ENCODE measurements at regions not wholly inside any gene's neighbourhood (a gene's known extent, or its start where the extent isn't known, plus 50 kb on each side); places are given as distances from the start of the nearest gene placed in this dataset.
A peak's percentile ranks its signal among the peaks of the same experiment; 100 is the strongest.

DNA sequence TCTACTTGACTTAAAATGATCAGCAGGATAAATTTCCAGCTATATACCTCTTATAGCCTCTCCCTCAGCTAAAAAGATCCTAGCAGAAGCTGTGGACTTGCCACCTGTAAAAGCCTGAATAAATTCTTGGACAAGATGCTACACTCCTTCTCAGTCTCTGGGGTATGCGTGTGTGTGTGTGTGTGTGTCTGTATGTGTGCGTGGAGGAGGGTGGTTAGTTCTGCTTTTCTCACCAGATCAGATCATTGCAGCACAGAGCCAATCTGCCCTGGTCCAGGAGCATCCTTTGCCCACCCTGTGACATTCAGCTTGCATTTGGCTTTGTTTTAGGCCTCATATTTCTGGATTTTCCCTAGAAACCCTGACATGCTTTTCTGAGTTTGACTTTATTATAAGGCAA is 438.3 kb downstream of the RFC3 start:
- peak; percentile 13 for DNase-seq

DNA sequence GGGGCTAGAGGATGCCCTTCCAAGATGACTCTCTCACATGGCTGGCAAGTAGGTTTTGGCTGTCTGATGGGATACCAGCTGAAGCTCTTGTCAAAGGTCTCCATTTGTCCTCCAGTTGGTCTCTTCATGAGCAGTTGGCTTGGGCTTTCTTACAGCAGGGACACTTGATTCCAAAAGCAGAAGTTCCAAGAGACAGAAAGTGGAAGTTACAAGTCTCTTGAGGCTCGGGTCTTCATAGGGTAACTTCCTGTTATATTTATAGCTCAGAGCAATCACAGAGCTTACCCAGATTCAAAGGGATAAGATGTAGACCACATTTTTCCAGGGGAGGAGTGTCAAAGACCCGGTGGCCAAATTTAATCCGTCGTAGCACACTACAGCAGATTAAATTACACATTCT is 440.0 kb downstream of the RFC3 start:
- DNase-seq: peak; percentile 75

DNA sequence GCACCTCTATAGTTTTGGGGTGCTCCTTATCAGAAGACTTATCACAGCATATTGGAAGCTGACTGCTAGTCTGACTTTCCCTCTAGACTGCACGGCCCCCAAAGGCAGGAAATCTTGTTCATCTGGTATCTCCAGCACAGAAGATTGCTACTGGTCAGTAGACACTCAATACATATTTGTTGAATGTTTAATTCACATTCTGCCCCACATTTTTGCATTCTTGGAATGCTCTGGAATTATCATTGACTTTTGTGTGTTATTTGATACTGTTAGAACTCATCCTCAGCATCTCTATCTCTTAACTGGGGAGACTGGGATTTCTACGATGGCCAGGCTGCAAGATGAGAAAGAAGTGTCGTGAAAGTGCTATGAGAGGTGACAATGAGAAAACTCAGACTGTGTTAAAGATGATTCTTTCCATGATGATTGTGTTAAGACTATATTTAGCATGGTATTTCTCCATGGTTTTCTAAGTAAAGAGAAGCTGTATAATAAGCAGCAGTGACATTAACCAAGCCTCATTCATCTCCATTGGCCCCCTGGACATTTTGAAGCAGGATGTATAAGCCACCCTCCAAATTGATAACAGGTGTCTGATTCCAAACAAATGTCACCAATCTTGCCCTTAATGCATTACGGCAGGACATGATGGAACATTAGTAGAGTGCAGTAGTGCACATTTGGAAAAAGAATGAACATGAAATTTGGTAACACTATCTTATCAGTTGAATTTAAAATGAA is 440.9 kb downstream of the RFC3 start:
- DNase-seq: no peak

DNA sequence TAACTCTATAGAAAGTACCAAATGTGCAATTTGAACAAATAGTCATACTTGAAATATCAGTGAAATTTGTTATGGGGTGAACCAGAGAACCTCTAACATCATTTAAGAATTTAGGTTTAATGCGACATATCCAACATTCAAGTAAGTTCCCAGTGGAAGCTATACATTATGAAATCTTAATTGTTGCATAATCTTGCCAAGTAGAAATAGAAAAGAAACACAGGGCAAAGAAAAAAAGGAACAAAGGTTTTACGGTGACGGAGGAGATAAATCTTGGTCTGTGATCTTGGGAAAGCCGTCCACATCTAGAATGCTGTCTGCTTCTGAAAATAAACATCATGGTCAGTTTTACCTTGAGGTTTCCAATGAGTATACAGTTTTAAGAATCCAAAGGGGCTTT is 445.7 kb downstream of the RFC3 start:
- DNase-seq: peak; percentile 32

DNA sequence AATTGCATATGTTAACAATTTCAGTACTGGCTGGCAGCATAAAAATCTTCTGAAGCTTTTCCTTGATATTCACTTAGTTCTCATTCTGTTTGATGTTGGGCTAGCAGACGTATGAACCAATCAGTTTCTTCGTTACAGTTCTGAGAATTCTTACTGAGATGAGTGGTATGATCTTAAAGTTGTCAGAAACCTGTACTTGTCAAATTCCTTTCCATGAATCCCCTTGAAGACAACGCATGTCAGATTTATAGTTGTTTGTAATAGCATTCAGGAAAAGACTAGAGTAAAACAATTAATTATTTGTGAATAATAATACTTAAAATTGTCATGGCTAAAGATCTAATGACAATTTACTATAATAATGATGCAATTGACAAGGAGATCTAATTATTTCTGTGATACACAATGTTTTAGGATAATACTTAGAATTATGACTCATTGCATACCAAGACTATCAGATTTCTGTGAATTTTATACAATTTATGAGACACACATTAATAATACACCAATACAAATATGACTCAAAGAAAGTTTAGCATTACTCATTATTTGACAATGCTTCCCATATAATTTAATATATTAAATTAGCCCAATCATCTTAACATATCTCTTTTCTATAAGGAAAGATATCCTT is 447.2 kb downstream of the RFC3 start:
- DNase-seq: no peak

DNA sequence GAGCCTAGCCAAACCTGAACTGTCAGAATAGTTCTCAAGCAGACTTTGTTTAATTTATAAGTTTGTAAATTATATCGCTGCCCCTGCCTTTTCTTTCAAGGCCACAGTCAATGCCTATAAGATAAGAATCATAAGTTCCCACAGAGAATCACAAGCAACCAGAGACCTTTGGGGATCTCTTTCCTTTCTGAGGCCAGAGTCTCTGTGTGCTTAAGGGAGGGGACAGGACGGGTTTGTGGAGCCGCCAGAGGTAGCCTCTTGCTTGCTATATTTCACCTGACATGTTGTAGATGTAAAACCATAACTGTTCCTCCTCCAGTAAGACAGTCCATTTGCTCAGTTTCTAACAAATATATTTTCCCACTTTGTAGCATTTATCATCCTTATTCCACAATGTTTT is 458.8 kb downstream of the RFC3 start:
- no peak for DNase-seq

DNA sequence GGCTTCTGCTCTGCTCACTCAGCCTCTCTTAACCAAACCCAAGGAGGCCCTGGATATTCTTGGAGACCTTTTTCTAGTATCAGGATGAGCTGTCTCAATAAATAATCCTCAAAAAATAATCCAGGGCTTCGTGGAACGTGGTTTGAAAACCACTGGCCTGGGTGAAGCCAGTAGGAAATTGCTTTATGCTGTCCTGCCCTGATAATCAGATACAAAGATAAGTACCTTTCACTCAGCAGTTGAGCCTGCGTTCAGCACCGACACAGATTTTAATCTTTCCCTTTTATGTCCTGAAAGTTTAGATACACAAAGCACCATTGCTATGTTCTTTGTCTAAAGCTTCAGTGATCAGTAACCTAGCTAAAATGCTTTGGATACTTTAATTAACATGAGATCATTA is 460.0 kb downstream of the RFC3 start:
- no peak for DNase-seq

DNA sequence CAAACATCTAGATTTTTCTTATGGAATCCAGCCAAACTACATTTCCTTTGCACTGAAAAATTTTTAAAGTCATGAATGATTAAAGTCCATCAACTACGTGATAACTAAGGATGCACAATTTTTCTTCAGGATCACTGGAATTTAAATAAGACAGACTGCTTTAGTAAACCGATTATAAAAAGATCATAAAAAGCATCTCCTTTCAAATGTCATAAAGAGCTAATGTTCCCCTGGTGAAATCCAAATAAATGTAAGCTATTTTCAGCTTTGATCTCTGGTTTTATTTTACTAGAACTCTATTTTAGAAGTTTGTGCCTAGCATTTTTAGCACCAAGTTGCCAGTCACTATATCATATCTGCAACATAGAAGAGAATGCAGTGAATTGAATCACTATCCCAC is 460.8 kb downstream of the RFC3 start:
- DNase-seq: no peak

DNA sequence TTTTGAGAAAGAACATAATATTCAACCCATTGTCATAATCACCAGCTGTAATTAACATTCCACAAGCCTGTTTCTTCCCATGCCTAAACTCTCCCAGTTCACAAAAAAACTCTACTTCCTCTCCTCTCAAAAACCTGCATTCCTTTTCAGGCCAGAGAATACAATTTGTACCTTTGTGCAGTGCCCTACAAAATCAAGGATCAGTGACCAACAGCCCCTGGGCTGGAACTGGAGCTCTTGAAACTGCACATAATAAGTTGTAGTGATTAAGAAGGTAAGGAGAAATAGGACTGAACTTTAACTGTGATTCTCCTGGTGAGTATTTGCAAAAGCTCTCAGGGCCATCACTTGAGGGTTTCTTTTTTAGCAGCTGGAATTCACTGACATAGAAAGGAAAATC is 472.7 kb downstream of the RFC3 start:
- DNase-seq: no peak

DNA sequence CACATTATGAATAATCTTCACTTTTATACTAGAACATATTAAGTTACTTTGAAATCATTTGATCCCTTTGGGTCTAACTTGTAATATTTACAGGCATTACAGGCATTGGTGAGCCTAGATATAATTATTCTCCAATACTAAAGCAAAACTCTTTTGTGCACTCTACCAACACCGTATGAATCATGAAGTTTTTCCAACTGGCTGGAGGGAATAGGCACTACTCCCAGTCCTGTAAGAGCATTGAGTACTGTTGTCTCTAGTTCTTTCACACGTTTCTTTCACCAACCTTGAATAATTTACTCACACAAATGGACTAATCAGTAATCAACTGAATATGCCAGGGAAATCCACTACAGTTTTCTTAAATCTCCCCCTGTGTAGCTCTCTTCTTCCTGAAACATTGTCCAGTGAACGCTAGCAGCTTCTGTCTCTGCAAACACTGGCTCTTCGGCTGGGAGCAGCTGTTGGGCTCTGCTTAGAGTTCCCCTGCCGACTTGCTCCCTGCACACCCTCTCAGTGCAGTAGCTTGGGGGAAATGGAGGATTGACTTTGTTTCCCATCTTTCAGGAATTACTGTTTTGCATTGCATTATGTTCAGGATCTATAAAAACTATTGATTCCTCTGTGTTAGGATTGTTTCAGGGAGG is 476.7 kb downstream of the RFC3 start:
- DNase-seq: no peak

DNA sequence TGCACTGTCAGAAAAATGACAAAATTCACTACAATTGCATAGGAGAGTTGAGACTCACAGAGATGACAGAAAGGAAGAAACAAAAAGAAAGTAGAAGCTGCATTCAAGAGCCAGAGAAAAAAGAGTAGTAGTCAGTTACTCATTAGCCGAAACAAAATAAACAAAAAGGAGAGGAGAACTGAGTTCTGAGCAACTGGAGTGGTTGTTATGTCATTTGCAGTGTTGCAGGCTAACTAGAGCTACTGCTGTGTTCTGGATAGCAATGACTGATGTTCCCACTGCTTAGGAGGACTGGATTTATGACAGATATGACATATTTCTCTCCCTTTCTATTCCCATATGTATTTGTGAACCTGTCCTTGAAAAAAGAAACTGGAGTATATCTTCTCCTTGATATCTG is 482.6 kb downstream of the RFC3 start:
- no peak for DNase-seq

DNA sequence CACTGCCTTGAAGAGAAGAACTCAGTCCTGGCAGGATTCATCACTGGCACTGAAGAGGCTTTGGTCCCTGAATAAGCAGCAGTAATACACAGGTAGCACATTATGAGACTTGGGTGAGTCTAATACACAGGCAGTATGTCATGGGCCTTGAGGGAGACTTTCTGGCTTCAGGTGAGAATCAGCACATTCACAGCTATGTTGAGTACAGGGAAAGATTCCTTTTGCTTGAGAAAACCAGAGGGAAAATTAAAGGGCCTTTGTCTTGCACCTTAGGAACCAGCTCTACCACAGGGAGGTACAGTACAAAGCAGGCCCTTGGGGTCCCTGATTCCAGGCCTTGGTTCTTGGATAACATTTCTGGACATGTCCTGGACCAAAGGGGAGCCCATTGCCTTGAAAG is 484.6 kb downstream of the RFC3 start:
- no peak for DNase-seq

DNA sequence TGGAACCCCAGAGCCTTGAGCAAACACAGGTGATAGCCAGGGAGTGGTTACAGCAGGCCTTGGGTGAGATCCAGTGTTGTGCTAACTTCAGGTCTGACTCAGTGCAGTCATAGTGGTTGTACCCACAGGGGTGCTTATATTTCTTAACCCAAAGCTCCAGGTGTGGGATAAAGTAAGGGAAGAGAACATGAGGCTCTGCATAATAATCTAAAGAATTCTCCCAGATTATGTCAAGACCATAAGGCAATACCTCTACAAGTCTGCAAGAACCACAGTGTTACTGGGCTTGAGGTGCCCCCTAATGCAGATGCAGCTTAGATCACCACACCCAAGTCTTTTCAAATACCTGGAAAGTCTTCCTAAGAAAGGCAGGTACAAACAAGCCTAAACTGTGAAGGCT is 485.4 kb downstream of the RFC3 start:
- DNase-seq: no peak

DNA sequence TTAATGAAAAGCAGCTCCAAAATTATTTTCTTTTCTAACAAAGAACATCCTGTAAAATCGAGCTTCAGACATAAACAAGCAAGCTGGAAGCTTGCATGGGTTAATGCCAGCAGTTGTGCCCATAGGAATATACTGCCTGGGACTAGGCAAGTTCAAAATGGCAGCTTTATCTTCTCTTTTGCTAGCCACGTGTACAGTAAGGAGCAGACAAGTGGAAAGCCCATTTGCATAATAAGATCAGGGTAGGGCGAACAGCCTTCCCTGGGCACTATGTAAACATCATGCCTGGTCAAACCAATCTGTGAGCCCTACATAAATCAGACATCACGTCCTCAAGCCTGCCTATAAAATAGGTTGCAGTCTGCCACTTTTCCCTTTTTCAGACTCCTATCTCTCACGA is 489.7 kb downstream of the RFC3 start:
- no peak for DNase-seq

DNA sequence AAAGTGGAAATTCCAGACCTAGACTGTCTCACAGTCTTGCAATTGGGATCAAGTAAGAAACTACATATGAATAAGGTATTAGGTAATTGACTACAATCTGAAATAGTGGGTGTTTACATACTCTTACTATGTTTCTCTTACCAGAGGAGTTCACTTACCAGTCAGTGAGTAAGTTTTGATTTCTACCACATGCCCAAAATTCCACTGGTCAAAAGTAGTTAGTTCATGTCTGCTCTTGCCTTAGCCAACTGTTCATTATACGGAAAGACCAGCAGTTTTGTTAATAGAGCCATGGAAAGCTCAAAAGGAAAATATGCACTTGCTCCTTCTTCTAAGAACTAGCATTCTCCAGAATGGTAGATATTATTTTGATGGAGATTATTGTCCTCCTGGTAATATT is 490.8 kb downstream of the RFC3 start:
- DNase-seq: no peak

DNA sequence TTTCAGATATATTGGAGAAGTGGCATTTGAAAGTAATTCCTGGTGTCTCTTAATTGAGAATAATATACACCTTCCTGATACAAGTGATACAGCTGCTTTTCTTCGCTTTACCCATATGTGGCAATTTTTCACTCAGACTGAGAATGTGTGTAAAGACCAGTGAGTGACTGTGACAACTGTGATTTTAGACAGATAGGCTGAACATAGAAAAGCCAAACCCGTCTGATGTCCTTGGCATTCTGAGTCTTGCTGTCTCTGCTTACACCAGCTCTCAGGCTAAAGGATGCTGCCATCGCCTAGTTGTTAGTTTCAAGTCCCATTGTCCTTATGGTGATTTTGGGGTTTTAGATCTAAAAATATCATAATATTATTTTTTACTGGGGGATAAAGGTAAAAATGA is 492.6 kb downstream of the RFC3 start:
- no peak for DNase-seq

DNA sequence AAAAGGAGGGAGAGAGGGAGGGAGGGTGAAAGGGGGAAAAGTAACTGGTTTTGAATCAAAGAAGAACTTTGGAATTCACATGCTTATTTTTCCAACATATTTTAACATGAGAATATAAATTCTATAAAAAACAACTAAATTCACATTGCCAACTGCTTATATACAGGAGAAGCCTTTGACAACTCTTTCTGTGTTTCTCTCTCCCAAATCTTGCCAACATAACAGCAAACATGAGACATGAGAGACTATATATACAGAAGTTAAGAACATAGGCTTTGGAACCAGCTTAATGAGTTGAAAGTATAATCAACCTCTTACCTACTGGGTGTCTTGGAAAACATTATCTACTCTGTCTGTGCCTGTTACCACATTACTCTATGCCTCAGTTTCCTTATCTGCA is 493.3 kb downstream of the RFC3 start:
- DNase-seq: no peak

DNA sequence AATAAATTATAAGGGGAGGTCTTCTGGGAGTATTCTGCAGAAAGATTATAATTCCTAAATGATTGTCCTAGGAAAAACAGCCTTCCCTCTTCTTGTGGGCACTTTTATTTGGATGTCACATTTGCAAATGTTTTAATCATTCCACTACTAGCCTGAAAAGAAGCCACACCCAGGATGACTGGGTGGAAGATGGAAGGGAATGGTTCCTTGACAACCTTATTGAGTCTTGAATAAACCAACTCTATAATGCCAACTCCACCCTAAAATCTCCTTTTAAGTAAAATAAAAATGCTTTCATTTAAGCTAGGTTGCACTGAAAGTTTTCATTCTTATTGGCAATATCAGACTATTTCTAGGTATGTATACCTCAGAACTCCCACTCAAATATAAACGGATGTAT is 494.6 kb downstream of the RFC3 start:
- DNase-seq: no peak

DNA sequence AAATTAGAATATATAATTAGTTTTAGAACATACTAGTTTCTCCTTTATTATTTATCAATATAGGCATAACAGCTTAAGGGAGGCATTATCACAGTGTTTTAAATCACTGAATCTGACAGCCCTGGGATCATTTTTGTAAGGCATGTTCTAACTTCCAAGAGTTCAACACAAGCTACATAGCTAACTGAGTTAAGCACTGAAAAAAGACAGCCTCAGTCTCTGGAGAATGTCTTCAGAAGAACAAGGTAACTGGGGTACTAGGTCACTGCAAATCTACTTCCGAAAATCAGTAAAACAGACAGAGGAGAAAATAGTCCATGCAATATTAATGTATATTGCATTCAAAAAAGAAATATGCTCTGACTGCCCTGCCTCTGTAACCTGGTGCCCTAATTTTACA is 502.1 kb downstream of the RFC3 start:
- DNase-seq: no peak

DNA sequence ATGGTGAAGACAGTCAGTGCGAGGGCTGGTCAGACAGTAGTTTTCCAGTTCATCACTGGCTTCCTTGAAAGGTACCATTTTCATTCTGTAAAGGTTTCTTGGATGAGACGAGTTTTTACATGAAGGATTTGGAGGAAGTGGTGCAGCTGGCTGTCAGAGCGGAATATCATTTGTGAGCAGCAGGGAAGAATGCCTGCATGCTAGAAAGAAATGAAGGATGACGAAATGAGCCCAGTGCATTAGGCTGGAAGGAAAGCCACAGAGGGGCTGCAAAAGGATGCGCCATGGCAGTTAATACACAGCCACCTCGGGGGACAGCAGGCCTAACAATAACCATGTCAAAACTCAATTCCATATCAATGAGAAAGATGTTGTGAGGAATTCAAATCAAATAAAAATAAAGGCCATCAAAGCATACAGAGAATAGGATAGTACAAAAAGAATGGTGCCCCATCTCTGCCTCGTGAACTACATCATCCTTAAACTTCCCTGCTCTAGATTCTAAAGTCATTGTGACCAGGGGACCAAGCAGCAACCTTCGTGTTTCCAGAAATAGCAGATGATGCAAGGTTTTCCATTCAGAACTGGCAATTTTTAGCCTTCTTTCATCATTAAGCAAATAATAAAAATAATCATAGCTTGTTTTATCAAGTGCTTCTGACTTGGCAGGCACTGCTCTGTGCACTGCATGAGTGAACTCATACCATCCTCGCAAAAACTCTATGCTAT is 504.2 kb downstream of the RFC3 start:
- no peak for DNase-seq

DNA sequence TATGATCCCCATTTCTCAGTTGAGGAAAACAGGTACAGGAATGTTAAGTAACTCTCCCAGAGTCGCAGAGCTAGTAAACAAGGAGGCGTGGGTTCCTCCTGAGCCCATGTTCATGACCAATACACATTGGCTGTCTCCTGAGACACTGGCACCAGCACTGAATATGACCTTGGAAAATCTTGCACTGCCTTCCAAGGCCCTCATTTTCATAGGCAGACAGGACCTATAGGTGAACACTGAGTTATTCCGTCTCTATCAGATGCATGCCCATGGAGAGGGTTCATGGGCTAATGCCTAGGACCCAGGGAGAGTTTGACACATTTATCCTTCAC is 504.8 kb downstream of the RFC3 start:
- no peak for DNase-seq

DNA sequence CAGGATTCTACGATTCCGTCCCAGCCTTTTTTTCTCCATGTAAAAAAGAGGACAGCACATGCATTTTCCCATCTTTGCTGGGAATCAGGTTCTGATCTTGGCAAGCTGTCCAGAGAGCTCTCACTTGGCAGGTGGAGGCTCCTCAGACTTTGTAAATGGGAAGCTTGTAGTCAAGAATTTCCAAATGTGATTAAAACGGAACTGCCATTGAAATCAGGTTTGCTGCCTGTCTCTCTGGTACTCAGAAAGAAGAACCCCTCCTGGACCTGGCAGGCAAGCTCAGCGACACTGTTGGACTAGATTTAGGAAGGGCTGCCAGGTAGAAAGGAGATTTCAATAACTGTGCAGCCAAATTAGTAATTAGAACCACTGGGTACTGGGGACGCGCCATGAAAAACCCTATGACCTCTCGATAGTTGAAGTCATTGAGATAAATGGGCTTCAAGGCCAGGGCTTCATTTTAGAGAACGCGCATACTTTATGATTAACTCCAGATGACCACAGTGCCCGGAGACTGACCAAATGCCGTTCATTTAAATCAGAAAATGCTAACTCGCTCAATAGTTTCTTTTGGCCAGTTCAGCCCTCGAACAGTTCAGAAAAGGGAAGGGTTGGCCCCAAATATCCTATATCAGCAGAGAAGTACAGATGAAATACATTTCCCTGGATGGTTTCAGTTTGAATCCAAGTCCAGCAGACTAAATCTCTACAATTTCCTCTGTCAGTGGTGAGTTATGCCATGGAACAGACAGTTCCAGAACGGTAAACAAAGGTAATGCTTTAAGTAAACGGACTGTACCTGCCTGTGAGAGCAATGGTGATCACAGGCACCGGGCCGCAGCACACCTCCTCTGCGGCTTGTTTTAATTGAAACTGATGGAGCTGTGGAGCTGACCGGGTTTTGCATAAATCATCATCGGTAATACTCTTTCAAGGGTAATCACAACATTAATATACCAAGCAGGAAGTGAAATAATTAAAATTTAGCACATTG is 517.4 kb downstream of the RFC3 start:
- DNase-seq: no peak

DNA sequence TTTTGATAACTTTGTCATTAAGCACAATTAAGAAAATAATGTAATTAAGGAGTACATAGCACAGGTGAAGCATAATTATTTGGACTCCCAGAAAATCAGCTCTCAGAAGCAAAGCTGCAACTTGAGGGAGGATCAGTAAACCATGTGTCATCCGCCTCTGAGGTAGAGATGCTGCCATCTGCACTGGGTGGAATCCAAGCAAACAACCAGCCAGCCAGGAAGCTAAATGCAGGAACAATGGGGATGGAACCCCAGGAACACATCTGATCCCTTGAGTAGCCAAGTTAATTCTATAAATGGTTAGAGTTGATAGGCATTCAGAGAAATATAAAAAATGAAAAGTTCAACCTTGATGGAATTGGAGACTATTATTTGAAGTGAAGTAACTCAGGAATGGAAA is 520.2 kb downstream of the RFC3 start:
- DNase-seq: no peak

All from suppressor macrophage treated with lipopolysaccharide for 4 hours (primary cell).